Fibroblast of upper back skin (primary cell): ENCODE measurements at regions not wholly inside any gene's neighbourhood (a gene's known extent, or its start where the extent isn't known, plus 50 kb on each side); places are given as distances from the start of the nearest gene placed in this dataset.
"Not testable (repeated sequence)": the region's sequence is repeated elsewhere in the genome, so short reads cannot be mapped to it uniquely, and the experiment has no call there.

Experiments
- DNase-seq: peaks from one replicate; pipeline ENCODE4 v3.0.0-alpha.2; 2013

DNA sequence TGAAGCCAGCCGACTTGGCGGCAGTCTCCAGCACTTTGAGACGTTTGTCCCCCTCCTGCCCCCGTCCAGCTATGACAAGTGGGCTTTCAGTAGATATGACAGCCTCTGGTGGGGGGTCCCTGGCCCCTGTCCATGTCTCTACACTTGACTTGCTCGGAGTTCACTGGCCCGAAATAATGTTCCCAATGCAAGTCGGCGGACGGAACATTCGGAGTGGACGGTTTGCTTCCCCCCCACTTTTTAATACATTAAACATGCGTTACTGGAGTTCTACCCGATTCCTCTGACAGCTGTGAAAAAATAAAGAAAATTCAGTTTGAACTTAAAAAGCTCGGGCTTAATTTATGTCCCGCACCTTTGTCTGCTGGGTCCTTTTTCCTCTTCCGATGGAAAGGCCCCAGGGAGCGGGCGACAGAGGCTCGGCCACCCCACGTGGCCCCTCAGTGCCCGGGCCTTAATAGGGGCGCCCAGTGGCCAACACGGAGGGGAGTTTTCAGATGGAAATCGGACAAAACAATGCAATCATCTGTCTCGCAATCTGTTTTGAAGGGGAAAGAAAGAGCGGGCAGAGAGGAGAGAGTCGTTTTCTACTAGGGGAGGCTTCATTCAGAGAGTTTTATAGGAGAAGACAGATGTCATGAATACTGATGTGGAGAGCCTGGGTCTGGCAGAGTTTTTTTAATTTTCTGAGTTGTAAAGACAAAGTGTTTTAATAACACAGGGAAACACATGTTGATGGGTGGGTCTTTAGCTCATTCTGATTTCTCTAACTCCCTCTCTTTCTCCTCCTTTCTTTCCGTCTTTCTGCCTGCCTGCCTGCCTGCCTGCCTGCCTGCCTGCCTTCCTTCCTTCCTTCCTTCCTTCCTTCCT, 50.2 kb downstream of the SMIM38 start:
- DNase-seq: no peak

GRCh38 chr11:69206613-69206965, 50.9 kb downstream of the SMIM38 start:
- DNase-seq: not testable (repeated sequence)

GRCh38 chr11:69207165-69207889, 51.6 kb downstream of the SMIM38 start:
- no peak for DNase-seq

GRCh38 chr11:69208190-69209037, 52.7 kb downstream of the SMIM38 start:
- DNase-seq: no peak

DNA sequence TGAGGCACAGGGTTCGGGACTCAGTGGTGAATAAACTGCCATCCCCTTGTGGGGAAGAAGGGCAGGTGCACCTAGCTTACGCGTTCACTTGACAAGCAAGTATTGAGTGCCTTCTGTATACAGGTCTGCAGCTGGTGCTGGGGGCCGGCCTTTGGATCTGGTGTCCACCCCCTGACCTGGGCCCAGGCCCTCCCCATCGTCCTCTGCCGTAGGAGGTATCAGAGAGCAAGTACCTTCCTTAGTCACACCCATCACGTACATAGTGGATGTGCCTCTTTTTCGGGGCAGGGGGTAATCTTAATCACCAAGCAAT, 53.3 kb downstream of the SMIM38 start:
- no peak for DNase-seq

DNA sequence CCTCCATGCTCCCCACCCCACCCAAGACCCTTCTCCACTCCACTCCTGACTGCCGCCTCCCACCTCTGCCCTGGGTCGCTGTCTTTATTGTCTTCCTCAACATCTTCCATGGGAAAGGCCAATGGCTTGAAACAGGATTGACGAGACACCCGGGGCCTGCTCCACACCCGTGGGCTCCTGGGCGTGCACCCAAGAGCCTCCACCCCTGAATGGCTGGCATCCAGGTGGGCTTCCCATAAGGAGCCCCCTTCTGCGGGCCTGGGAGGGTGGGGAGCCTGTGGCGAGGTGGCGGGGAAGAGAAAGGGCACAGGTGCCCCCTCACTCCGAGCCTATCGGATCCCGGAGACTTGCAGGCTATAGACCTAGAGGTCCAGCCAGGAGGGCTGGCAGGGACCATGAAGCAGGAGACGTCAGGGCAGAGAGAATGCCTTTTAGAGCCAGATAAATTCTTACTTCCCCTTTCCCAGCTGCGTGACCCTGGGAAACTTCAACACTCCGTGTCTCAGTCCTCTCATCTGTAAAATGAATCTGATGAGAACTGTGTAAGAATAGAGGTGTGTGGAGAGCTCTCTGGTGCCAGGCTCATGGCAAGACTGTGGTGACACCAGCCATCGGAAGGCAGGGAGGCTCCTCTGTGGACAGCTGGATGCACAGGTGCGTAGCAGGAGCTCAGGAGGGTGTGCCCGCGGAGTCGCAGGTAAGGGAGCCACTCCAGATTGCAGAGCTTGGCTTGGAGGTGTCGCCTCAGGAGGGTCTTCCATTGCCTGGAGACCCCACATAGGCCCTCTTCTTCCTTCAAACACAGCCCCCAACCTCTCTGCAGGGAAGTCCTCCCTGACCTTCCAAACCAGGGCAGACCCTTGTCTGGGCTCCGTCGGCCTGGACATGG, 53.9 kb downstream of the SMIM38 start:
- DNase-seq: no peak

DNA sequence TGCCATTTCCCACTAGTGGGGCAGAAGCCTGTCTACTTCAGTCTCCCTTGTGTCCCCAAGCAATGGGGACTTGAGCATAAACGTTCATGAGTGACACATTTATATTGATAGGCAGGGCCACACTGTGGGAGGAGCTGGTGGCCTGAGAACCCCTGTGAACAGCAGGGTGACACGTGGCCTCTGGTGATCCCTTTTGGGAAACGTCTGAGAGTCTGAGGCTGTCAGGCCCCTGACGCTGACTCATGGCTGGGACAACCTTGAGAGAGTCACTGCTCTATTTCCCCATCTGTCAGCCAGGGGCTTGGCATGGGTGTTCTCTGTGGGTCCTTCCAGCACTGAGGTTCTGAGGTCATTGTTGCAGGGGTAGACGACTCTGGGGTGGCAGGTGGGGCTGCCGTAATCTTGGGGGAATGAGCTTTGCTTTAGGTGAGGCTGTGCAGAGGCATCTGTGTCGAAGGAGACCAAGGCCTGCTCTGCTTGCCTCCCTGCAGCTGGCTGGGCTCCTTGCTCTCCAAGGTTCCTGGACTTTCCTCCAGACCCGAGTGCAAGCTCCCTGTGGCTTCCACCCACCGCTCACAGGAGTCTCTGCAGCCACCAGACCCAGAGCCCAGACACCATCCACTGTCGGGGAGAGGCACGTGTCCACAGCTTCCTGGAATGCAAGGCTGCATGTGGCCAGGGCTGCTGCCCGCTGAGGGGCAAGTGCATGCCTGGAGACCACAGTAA, 54.7 kb downstream of the SMIM38 start:
- no peak for DNase-seq

- no peak for DNase-seq
Observed at GRCh38 chr11:69211540-69211919, 55.8 kb downstream of the SMIM38 start.

- DNase-seq: no peak
Observed at GRCh38 chr11:69211920-69212797, 56.4 kb downstream of the SMIM38 start.

DNA sequence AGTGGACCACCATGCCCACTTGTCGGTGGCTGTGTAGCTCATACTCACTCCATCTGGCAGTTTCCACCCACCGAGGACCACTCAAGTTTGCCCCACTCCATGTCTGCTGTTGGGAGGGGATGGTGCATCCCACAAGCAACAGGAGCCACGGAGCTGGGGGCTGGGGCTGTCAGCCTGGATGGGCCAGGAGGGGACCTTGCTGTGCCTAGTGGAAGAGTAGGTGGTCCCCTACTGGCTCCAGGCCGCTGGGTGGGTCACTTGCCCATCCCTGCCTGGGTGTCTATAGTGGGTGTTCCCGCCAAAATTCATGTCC, 57.0 kb downstream of the SMIM38 start:
- DNase-seq: no peak

DNA sequence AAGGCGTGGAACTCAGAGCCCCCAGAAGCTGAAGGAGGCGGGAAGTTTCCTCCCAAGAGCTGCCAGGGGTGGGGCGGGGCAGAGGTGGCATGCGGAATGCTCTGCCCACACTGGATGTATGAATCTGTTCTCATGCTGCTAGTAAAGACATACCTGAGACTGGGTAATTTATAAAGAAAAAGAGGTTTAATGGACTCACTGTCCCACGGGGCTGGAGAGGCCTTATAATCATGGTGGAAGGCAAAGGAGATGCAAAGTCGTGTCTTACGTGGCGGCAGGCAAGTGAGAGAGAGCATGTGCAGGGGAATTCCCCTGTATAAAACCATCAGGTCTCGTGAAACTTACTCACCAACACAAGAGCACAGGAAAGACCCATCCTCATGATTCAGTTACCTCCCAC, 57.6 kb downstream of the SMIM38 start:
- DNase-seq: no peak

- DNase-seq: no peak
Observed at GRCh38 chr11:69213964-69214363, 58.2 kb downstream of the SMIM38 start.

GRCh38 chr11:69215216-69215615, 59.5 kb downstream of the SMIM38 start:
- DNase-seq: peak; percentile 25

- DNase-seq: no peak
Observed at GRCh38 chr11:69215784-69216415, 60.2 kb downstream of the SMIM38 start.

GRCh38 chr11:69216647-69217051, 60.9 kb downstream of the SMIM38 start:
- DNase-seq: no peak

DNA sequence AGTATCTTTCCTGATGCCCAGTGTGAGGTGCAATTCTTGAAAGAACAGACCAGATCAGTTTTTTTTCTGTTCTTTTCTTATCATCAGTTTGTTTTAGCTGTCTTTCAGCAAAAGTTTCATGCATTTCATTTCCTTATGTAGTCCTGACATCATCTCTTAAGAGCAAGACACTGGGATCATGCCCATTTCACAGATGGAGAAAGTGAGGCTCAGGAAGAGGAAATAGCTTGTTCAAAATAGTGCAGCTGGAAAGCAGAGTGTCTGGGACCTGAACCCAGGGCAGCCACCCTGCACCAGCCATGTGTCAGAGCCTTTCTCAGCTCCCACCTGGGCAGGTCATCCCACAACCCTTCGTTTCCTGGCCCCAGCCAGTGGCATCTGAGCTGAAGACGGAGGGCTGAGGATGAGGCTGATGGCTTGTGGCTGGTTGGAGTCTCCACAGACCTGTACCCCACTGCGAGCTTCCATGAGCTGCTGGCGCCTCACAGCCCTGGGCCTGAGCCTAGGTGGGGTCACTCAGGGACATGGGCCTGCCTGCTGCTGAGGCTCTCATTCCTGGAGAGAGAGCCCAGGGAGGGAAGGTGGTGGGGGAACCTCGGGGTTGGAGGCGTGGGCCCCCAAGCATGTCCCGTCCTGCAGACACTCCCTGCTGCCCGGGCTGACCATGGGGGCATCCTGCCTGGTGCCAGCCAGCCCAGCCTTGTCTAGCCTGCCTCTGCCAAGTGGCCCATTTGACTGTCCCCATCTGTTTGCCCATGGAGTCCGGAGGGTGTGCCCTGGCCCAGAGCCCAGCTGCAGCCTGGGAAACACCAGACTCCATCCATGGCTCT, 61.8 kb downstream of the SMIM38 start:
- DNase-seq: no peak

- DNase-seq: no peak
Observed at GRCh38 chr11:69218271-69218682, 62.5 kb downstream of the SMIM38 start.

DNA sequence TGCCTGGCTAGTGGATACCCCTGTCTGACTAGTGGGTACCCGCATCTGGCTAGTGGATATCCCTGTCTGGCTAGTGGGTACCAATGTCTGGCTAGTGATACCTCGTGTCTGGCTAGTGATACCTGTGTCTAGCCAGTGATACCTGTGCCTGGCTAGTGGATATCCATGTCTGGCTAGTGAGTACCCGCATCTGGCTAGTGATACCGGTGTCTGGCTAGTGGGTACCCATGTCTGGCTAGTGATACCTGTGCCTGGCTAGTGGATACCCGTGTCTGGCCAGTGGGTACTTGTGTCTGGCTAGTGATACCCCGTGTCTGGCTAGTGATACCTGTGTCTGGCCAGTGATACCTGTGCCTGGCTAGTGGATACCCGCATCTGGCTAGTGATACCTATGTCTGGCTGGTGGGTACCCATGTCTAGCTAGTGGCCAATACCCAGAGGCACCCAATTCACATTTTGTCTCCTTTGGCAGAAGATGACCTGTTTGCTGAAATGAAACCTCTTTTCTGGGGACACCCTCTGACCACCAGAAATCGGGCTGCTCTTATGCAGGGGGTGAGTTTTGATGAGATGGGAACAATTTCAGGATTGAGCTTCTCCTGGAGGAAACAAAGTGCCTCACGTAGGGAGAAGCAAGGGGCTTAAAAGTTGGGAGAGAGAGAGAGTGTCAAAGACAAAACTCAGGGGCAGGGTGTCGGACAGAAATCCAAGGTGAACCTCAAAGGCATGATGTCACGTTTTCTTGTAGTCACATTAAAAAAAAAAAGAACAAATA, 63.4 kb downstream of the SMIM38 start:
- DNase-seq: no peak

GRCh38 chr11:69219991-69220390, 64.3 kb downstream of the SMIM38 start:
- DNase-seq: no peak
